SK-N-MC (cell line): ENCODE measurements at regions not wholly inside any gene's neighbourhood (a gene's known extent, or its start where the extent isn't known, plus 50 kb on each side); places are given as distances from the start of the nearest gene placed in this dataset.

ENCODE experiments used
- EZH2 ChIP-seq: fragments of 200-600 bp; sonication (generic); IDR thresholded peaks from one replicate; pipeline ENCODE4 v1.6.1; 2017; ENCODE audit warnings: antibody characterized with exemption
- FOXP2 ChIP-seq: optimal IDR thresholded peaks from 2 replicates; pipeline ENCODE3; 2011; ENCODE audit warnings: mild to moderate bottlenecking, moderate library complexity; ENCODE audit not compliant: insufficient read depth; ENCODE audit errors: extremely low read length, control extremely low read depth
- POLR2AphosphoS5 ChIP-seq: IDR thresholded peaks from 2 replicates; pipeline ENCODE4 v1.6.1; 2012; ENCODE audit warnings: mild to moderate bottlenecking, low read depth, low read length, borderline replicate concordance

GRCh38 chr3:80040067-80040466 lies 272.3 kb upstream of the ROBO1 start:
- TF ChIP-seq POLR2AphosphoS5 = no peak
- TF ChIP-seq EZH2 = no peak
- no peak for TF ChIP-seq FOXP2
